ENCODE measurements at regions not wholly inside any gene's neighbourhood (a gene's known extent, or its start where the extent isn't known, plus 50 kb on each side); places are given as distances from the start of the nearest gene placed in this dataset.
A peak's percentile ranks its signal among the peaks of the same experiment; 100 is the strongest.

DNA sequence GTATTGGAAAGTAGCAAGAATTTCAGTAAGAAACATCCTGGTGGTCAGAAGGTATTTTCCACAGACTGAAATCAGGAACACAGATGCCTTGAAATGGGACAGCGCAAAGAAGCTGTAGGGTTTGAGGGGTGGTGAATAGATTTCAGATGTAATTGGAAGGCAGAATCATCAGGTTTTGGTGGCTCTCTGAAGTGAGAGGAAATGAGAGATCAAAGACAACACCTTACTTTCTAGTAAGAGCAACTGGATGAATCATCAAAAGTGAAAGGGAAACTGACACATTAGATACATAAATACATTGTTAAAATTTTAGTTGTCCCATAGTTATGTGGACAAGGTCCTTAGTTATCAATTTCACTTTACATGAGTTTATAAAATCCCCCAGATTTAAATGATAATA lies 188.2 kb upstream of the SLC27A6 start:
- Histone ChIP-seq H3K27ac (no peak overlapping the region), H3K4me3 (no peak overlapping the region)

- Histone ChIP-seq H3K4me3 (no peak overlapping the region), H3K27ac (no peak overlapping the region)
These were observed 186.8 kb upstream of the SLC27A6 start for GRCh38 chr5:128778474-128778873.

DNA sequence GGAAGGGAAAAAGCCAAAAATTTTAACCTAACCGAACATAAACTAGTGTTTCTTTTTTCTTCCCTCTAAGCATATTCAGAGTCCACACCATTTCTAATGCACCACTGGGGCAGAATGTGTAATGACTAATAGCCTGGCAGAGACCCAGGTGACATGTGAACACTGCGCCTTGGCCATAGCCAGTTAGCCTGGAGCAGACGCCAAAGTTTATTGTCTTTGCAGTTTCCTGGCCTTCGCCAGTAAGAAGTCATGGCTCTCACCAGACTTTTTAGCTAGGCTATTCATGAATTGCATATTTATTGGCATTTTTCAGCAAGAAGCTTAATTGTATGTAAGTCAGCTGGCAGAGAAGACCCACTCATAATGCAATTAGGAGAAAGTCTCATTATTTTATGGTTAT lies 182.8 kb upstream of the SLC27A6 start:
- no peak overlapping the region for H3K4me3 ChIP-seq
- H3K27ac ChIP-seq: peak overlapping the region in 7 of 21 experiments; percentile 33 to 71 (median 52)

GRCh38 chr5:128784726-128785125 lies 180.6 kb upstream of the SLC27A6 start:
- Histone ChIP-seq H3K27ac (no peak overlapping the region), H3K4me3 (no peak overlapping the region)

DNA sequence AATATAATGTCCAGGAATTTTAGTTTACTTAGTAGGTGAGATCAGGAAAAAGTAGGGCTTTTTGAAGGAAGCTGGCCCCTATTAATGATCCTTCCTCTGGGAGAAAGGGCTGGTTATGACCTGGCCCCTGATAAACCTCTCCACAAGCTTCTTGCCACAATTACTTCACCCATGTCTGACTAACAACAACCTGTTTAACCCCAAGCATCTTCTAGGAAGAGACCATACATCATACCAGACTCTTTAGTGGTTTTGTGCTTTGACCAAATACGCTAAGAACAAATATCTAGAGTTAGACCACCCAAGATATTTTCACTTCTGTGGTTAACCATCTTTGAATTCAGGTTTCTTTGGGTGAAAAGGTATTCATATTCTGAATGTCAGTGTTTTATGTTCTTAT lies 174.0 kb upstream of the SLC27A6 start:
- Histone ChIP-seq H3K27ac (no peak overlapping the region), H3K4me3 (no peak overlapping the region)

- no peak overlapping the region for H3K4me3 ChIP-seq
- no peak overlapping the region for H3K27ac ChIP-seq
These were observed 168.8 kb upstream of the SLC27A6 start for GRCh38 chr5:128796506-128796905.

DNA sequence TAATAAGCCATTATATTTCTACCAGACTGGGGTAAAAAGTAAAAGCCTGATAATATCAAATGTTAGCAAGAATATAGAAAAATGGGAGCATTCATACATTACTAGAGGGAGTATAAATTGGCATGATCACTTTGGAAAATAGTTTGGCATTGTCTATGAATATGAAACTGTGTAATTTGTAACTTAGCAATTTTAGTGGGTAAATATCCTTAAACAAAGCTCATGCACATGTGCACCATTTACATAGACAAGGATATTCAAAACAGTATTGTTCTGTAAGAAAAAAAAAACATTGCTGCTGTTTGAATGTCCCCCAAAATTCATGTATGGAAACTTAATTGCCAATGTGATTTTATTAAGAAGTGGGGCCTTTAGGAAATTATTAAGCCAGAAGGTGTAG lies 166.4 kb upstream of the SLC27A6 start:
- Histone ChIP-seq H3K27ac (no peak overlapping the region), H3K4me3 (no peak overlapping the region)

GRCh38 chr5:128799945-128800344 lies 165.3 kb upstream of the SLC27A6 start:
- Histone ChIP-seq H3K4me3 (no peak overlapping the region), H3K27ac (no peak overlapping the region)

DNA sequence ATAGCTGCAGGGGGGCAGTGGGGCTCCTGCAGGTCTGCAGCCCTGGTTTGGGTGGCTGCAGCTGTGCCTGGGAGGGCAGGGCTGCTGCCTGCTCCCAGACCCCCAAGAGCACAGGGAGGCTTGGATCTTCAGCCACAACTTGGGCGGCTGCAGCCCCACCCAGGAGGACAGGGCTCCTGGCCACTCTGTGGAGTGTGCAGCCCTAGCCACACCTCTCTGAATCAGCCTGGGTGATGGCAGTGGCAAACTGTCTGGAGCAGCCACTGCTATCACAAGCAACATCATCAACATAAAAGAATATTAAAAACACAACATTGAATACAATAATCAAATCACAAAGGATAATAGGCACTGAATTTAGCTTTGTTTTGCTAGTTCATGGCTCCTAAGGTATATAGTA lies 164.9 kb upstream of the SLC27A6 start:
- Histone ChIP-seq H3K4me3 (no peak overlapping the region), H3K27ac (no peak overlapping the region)

- Histone ChIP-seq H3K27ac (no peak overlapping the region), H3K4me3 (no peak overlapping the region)
These were observed 151.8 kb upstream of the SLC27A6 start for GRCh38 chr5:128813317-128814070.

GRCh38 chr5:128815201-128815600 lies 150.1 kb upstream of the SLC27A6 start:
- H3K4me3 ChIP-seq: no peak overlapping the region
- no peak overlapping the region for H3K27ac ChIP-seq

DNA sequence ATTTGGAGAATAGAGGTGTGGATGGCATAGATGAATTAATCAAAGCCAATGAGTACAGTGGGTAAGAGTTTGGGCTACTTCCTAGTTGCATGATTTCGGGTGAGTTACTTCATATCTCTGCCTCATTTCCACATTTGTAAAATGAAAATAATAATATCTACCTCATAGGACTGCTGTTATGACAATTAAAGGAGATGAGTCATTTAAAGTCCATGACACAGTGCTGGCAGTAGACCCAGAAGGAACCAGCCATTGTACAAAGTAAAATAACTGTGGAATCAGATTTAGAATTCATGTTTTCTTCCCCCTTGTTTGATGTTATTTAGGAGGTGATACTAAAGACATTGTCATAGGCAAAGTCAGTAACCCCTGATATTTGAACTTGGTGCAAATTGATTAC lies 139.5 kb upstream of the SLC27A6 start:
- no peak overlapping the region for H3K27ac ChIP-seq
- no peak overlapping the region for H3K4me3 ChIP-seq

DNA sequence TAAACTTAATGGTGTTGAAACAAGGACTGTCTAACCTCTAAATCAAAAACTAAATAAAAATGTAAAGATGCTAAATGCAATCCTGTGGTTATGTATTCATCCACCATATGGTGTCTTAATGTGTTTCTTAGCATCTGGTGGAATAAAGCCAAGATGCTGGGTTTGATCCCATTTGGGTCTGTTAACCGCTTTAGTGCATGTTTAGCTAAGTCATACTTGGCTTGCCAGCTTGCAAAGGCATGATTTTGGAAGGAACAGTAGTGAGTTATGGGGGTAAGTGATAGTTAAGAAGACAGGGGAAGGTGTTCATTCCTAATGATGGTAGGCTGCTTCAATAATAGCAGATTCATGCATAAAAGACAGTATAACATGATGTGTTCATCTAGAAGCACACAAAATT lies 139.0 kb upstream of the SLC27A6 start:
- no peak overlapping the region for H3K27ac ChIP-seq
- no peak overlapping the region for H3K4me3 ChIP-seq

DNA sequence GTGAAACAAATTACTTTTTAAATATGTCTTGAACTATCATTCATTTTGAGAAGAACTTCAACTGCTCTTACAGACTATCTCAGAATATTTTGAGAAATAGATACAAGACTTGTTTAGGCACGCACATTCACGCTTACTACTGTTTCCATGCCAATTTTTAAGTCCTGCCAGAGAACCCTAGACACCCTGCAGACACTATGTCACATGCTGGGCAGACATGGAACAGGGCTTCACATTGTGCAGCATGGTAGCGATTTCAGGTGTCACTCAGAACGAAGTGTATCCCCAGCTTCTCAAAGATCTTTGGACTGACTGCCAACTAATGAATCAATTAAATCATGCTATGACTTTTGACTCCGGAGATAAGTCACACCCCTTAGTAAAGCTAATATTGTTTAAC lies 128.7 kb upstream of the SLC27A6 start:
- Histone ChIP-seq H3K4me3 (no peak overlapping the region), H3K27ac (no peak overlapping the region)

GRCh38 chr5:128838623-128839022 lies 126.7 kb upstream of the SLC27A6 start:
- Histone ChIP-seq H3K4me3 (no peak overlapping the region), H3K27ac (no peak overlapping the region)

- Histone ChIP-seq H3K27ac (no peak overlapping the region), H3K4me3 (no peak overlapping the region)
These were observed 123.0 kb upstream of the SLC27A6 start for GRCh38 chr5:128842241-128842640.

GRCh38 chr5:128844354-128844923 lies 120.8 kb upstream of the SLC27A6 start:
- H3K4me3 ChIP-seq: no peak overlapping the region
- no peak overlapping the region for H3K27ac ChIP-seq

- H3K4me3 ChIP-seq: no peak overlapping the region
- no peak overlapping the region for H3K27ac ChIP-seq
These were observed 115.2 kb upstream of the SLC27A6 start for GRCh38 chr5:128850049-128850448.

- no peak overlapping the region for H3K27ac ChIP-seq
- H3K4me3 ChIP-seq: no peak overlapping the region
These were observed 110.4 kb upstream of the SLC27A6 start for GRCh38 chr5:128854931-128855330.

DNA sequence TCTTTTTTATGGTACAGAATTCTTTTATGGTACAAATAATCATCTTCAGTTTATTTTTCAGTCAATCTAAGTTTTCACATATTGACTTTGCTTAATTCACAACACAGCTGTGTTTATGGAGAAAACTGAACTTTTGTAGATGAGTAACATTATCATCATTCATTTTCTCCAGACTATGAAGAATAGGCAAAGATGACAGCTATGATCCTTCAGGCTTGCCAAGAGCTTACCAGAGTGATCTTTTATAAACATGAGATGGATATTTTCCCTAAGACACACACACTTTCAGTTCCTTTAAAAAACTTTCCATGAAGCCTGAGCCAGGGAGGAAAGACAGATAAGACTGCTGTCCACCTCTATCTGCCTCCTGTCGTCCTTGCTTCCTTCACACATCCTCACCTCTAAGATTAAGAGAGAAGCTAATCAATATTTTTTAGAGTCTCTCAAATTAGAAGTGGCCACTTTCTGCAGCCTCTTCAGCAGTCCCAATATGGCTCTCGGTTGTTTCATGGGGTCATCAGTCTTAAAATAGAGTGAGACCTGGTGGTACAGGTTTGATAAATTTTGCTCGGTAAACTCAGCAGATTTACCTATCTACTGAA lies 108.1 kb upstream of the SLC27A6 start:
- Histone ChIP-seq H3K27ac (no peak overlapping the region), H3K4me3 (no peak overlapping the region)

- H3K27ac ChIP-seq: no peak overlapping the region
- H3K4me3 ChIP-seq: no peak overlapping the region
These were observed 106.3 kb upstream of the SLC27A6 start for GRCh38 chr5:128858995-128859394.

All from skin epidermis (tissue), 12 donors.